GM12872 (cell line): ENCODE measurements at regions not wholly inside any gene's neighbourhood (a gene's known extent, or its start where the extent isn't known, plus 50 kb on each side); places are given as distances from the start of the nearest gene placed in this dataset.

Experiments
- TF ChIP-seq, protein P1 (sequence below): IDR thresholded peaks from 3 replicates; pipeline ENCODE4 v1.5.1; 2011; ENCODE audit warnings: low read depth, mild to moderate bottlenecking, low read length, moderate library complexity; ENCODE audit not compliant: insufficient read depth

DNA sequence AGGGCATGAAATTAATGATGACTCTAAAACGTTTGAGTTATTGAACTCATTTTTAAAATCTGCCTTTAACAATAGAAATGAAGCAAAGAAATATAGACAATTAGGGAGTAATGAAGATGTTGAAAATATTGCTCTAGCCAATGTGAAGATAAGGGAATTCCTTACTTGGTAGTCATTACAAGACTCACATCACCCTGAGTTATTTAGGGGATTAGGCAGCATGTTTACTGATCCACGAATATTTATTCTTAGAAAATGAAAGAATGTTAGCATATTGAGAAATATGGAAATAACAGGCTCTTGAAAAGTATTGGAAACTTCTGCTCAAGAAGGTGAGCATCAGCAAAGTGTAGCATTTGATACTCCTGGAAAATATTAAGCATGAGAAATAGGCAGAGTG lies 398.1 kb upstream of the ARPP21 start:
- TF ChIP-seq, protein P1, sequence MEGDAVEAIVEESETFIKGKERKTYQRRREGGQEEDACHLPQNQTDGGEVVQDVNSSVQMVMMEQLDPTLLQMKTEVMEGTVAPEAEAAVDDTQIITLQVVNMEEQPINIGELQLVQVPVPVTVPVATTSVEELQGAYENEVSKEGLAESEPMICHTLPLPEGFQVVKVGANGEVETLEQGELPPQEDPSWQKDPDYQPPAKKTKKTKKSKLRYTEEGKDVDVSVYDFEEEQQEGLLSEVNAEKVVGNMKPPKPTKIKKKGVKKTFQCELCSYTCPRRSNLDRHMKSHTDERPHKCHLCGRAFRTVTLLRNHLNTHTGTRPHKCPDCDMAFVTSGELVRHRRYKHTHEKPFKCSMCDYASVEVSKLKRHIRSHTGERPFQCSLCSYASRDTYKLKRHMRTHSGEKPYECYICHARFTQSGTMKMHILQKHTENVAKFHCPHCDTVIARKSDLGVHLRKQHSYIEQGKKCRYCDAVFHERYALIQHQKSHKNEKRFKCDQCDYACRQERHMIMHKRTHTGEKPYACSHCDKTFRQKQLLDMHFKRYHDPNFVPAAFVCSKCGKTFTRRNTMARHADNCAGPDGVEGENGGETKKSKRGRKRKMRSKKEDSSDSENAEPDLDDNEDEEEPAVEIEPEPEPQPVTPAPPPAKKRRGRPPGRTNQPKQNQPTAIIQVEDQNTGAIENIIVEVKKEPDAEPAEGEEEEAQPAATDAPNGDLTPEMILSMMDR: no peak

DNA sequence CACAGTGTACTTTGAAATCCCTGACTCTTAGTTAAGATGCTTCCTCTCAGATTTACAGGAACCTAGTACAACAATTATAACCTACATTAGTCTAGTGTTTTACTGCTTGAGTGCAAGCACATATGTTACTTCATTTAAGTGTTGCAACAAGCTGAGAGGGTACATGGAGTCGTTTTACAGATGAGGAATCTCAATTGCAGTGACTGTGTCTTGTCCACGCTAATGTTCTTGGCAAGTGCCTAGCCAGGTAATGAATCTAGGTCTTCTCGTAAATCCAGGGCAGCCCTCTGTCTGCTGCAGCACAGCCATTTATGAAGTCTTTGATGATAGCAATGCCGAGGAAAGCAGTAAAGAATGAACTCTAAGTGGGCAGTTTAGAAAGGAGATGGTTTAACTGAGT lies 384.4 kb upstream of the ARPP21 start:
- TF ChIP-seq, protein P1: no peak

DNA sequence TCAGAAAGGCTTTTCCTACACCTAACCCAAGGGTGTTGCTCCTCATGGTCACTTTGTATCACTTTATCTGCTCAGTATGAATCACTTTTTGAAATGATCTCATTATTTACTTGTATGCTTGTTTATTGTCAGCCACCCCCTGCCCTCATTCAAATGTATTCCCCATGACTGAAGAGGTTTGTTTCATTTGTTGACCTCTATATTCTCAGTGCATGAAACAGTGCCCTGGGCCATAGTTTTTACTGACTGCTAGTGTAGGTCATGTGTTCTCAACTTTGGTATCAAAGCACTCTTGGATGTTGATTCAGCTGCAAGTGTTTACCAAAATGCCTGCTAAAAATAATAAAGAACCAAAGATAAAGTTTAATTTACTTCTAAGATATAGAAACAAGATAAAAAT lies 381.7 kb upstream of the ARPP21 start:
- TF ChIP-seq, protein P1: no peak

DNA sequence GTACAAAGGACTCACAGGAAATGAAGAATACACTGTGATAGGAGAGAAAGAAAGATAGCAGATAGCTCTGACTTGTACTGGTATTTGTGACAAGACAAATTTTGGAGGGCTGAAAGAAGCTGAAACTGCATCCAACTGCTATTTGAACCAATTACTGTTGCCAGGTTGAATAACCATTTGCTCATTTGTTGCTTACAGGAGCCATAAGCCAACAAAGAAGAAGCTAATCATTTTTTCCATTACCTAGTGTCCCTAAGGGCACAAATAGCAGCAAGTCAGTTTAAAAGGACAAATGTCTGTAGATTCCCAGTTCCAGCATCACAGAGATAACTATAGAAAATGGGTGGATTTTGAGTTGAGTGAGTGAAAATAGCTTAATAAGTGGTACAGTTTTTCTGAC lies 376.9 kb upstream of the ARPP21 start:
- TF ChIP-seq, protein P1: no peak

DNA sequence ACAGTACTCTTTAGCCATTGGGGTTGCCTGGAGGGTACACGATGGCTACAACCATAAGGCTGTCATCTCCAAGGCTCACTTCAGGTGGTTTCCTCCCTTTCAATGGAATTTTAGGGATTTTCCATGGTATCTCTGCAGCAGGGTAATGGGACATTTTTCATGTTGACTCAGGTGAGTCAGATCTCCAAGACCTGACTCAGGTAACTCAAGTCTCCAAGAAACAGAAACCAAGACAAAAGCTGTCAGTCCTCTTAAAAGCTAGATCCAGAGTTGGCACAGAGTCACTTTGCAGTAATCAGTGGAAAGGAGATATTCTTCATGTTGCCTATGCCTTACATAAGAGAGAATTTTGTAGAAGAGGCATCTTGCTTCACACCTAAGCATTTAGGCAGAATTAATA lies 375.8 kb upstream of the ARPP21 start:
- TF ChIP-seq, protein P1: no peak

DNA sequence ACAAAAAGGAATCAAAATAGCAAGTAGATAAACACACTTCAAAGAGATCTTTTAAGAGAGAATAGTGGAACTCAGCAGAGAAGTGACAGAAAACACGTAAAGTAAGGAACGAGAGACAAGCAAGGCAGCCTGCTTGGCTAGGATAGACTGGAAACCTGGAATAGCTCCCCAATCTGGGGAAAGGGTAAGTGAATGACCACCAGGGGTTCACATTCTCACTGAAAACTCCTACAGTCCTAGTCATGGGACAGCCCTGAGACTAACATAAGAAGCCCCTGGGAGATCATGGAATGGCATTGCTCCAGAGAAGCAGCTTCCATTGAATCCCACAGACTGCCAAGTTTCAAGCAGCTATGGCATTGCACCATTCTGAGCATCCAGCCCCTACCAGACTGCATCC lies 363.6 kb upstream of the ARPP21 start:
- TF ChIP-seq, protein P1: no peak

DNA sequence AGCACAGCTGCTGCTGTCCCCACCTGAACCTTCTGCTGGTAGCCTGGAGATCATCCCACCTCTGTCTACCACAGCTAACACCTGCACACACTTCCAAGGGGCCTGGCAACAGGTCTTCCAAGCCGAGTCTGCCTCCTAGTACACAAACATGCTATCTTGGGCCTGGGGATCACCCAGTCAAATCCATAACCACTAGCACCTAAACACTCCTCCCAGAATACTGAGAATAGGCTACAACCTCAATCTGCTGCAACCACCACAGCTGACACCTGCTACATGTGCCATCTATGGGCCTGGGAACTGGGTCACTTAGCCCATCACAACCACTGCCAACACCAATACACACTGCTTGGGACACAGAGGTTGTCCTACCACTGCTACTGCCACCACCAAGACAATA lies 362.8 kb upstream of the ARPP21 start:
- TF ChIP-seq, protein P1: no peak
